Islet of Langerhans (tissue), 1 donor: ENCODE measurements at regions not wholly inside any gene's neighbourhood (a gene's known extent, or its start where the extent isn't known, plus 50 kb on each side); places are given as distances from the start of the nearest gene placed in this dataset.

ENCODE experiments used
- FAIRE-seq: peaks from one replicate; lab custom pipeline; 2011; peaks lifted over from hg19 to GRCh38; lab: Jason Lieb, UNC

DNA sequence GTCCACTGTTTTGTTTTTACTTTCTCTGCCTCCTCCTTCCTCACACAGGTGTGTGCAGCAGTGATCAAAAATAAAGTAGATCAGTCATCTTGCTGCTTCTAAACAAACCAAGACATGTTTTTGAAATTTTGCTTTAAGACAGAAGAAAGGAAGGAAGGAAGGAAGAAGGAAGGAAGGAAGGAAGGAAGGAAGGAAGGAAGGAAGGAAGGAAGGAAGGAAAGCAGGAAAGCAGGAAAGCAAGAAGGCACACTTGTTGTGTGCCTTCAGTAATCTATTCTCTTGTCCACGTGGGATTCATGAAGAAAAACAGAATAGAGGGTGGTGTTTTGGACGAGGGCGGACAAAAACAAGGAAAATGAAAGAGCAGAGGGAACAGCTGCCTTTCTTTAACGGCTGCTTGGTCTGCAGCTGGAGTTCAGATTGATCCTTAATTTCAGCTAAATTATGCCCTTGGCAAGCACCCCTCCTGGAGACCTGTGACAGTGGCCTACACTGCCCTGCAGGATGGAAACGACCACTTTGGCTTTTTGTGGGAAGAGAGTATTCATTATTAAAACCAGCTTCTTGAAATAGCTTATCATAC, 188.5 kb upstream of the IRX3 start:
- FAIRE-seq = no peak

DNA sequence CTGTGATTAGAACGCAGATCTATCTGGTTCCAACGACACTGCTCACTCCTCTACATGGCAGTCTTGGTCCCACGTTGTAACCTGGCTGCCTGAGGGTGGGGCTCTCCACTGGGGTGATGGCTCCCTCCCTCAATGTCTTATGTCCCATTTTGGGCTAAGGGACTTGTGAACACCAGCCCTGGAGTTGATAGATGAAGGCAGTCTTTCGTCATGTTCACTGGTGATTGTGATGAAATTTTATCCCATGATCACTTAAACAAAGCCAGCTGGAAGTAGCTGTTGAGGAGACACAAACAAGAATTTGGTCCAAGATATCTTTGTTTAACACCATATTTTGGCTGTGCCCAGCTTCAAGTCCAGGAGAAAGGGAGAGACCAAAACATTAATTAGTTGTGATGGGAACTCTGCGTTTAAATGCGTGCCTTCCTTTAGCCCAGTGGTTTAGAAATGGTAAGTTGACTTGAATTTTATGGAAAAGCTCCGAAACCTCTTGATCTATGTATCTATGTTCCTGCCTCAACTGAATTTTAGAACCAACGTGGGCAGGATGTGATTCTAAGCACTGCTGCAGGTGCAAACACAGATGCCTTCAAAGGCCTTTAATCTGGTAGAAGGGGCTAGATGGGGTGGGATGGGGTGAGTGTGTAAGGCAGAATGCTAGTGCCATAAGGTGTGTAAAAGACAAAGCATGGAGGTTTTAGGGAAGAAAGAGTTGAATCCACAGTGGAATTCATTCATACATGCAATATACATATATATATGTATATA, 186.8 kb upstream of the IRX3 start:
- FAIRE-seq = no peak

DNA sequence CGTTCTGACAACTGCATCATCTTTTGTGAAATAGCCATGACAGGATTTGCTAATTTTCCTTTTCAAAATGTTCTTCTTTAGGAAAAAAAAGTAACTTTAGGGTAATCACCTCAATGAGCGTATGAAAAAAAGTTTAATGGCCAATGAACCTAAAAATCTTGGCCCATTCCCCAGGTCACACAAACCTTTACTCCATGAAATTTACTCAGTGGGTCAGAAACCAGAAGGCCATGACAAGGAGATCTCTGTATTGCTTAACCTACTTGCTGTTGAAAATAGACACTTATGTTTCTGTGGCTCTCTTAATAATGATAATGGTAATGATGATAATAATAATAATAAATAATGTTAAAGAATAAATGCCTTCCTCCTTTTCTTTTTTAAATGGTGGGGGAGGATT, 180.8 kb upstream of the IRX3 start:
- no peak for FAIRE-seq

DNA sequence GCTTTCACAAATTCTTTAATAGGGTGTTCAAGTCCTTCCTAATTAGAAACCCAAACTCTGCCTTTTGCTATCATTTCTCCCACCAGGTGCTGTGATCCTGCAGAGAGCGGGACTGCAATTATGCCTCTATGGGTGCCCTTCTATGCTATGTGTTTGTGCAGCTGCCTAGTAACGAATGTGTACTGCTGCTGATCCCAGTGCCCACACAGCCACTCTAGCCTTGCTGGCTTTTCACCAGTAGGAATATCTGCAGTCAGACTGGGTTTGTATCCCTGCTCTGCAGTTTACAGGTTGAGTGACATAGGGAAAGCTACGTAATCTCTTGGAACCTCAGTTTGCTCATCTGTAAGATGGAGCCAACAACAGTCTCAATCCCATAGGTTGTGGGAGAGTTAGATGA, 179.6 kb upstream of the IRX3 start:
- no peak for FAIRE-seq

DNA sequence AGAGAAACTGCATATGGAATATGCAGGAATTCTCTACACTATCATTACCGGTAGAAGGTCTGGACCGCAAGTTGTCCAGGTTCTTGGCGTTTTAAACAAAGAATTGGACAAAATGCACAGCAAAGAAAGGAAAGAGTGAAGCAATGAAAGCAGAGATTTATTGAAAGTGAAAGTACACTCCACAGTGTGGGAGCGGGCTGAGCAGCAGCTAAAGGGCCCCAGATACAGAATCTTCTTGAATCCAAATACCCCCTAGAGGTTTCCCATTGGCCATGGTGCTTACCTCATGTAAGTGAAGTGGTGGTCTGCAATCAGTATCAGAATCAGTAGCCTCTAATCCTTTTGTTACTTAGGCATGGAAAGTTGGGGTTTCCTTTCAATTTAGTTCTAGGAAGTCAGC, 178.5 kb upstream of the IRX3 start:
- no peak for FAIRE-seq

DNA sequence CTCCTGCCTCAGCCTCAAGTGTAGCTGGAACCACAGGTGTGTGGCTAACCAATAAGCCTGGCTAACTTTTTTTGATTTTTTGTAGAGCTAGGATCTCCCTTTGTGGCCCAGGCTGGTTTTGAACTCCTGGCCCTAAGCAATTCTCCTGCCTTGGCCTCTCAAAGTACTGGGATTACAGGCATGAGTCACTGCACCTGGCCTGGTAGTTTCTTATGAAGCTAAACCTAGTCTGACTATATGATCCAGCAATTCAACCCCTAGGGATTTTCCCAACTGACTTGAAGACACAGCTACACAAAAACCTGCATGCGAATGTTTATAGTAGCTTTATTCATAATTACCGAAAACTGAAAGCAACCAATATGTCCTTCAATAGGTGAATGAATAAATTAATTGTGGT, 176.2 kb upstream of the IRX3 start:
- FAIRE-seq = no peak

DNA sequence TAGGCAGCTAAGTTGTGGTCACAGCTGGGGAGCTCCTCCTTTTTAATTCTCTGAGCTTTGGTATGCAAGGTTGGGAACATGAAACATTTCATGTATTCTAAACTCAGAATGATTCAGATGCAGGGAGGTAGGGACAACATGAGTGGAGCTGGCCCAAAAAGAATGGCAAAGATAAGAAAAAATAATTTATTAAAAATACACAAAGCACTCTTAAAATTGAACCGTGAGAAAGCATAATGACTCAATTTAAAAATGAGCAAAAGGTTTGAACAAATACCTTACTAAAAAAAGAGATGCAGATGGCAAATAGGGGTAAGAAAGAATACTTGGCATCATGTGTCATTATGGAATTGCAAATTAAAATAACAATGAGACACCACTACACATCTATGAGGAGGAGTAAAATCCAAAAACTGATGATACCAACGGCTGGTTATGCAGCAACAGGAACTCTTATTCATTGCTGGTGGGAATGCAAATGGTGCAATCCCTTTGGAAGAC, 175.6 kb upstream of the IRX3 start:
- FAIRE-seq = no peak

DNA sequence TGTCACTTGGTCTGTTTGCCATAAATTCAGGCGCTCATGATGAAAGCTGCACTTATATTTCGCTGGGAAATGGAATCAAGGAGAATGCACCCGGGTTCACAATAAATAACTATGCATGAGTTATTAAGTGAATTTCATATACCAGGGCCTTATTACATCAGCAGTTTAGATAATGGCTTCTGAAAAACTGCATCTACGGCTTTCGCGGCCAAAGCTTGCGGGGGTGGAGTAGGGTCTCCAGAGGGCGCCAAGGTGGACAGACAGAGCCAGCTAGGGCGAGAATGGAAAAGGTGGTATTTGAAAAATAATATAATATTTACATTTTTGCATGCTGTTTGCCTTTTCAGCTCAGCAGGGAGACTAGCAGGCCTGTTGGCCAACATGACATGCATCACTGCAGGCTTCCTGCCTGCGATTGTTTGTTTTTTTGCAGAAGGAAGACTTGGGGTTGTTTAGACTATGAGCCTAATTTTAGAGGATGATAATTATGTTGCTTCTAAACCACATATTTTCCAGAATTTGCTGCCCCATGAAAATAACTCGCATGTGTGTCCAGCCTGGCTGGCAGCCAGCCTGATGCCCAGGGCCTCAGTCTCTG, 173.8 kb upstream of the IRX3 start:
- FAIRE-seq = no peak

DNA sequence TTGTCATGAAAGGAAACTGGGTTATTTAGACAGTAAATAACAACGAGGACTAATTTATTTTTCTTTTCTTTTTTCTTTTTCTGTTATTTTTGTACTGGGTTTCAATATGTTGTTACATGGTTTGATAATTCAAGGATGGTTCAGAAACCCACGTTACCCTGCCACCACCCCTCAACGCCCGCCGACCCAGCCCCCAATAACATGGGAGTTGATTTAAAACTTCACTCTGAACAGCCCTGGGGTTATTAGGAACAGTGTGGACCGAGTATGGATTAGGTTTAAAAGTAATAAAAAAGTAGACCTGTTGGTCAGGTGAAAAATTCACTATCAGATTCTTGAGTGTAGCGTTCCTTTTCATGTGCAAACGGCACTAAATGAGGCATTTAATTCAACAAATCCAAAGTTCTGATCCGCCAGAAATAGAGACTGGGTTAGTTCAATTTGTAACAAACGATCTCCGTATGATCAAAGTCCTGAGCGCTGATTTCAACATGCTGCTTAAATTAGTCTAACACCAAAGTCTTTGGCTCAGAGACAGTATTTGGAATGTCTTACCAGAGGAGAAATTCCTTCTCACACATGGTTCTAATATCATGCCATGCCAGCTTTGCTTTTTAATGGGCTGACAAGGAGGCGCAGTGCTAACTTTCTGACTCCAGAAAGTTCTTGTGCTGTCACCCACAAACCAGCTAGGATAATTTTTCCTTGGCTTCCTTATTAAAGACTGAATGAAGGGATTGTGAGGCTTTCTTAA, 173.1 kb upstream of the IRX3 start:
- FAIRE-seq = no peak

DNA sequence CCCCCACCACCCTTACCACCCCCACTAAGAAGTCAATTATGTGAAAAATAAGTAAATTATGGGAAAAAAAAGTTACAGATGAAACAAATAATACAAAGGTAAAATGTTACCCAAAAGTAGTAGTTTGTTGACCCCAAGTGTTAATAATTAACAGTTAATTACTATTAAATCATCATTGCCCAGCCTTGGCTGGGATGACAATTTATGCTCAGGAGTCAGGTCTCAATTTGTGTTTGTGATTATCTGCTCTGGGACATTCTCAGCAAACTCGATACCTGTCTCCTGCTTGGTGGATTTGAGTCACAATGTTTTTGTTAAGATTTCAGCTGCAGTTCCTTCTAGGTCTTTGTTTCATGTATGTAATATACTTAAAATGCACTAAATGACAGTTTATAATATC, 172.3 kb upstream of the IRX3 start:
- no peak for FAIRE-seq

DNA sequence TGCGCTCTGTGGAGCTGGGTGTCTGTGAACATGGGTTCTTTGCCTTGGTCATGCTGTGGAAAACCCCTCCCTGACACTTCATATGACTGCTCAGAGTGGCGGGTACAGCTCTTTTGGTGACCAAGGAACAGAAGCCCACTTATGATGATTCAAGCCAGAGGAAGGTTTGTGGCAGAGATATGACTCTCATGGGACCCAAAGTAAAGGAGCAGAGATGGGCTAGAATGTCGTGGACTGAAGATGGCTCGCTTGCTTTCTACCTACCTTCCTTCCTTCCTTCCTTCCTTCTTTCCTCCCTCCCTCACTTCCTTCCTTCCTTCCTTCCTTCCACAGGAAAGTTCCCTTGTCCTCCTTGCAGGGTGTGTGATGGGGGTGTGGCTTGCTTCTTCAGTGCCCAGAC, 169.7 kb upstream of the IRX3 start:
- FAIRE-seq = no peak

DNA sequence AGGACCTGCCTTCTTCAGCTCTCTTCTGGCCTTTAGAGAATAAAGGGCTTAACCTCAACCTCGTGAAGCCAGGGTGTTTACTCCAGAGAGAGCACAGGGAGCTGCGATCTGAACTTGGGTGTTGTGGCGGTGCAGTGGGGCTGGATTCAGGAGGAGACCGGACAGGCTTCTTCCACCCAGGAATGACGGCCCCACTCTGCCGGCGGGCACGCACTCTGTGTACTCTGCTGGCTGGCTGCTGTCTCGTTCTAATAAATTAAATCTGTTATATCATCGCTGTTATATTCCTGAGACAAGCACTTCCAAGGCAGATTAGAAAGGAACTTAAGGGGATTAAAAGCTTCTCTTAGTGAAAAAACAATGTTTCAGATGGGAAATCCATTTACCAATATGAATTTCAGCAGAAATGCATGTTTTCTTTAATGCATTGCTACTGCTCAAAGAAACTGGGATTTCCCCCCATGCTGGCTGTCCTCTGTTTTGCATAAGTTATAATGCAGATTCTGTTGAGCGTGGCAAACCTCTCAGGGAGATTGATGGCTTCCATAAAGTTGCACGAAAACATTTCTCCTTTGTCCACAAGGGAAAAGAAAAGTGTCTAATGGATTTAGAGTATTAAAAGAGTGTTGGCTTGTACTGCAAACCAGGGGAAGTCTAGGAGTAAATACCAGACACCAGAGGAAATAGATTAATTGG, 168.6 kb upstream of the IRX3 start:
- FAIRE-seq = no peak

DNA sequence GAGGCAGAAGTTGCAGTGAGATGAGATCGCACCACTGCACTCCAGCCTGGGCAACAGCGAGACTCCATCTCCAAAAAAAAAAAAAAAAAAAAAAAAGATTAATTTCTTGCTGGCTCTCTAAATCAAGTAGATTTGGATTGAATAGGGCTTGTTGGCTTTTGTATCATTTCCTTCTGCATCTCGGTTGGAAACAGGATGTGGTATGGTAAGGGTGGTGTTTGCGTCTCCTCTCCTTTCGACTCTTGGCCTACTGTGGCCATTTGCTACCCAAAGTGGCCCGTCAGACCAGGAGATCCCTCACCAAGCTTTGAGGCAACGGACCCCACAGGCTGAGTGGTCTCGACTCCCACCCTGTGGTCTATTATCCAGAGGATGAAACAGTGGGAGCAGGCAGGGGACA, 168.0 kb upstream of the IRX3 start:
- no peak for FAIRE-seq

DNA sequence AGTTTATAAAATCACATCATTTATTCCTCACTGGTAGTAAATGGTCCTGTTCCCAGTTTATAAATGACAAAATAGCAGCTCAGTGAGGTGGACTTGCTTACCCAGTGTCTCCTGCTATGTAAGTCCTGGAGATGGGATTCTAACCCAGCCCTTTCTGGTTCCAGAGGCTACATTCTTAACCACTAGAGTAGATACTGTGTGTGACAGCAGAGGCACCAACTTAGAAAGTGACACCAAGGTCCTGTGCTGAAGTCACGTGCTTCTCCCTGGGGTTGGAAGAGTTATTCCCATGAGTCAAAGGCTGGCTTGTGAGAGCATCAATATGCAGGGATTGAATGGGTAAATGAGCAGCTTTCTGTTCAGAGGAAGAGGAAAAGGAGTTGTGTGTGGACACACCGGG, 167.3 kb upstream of the IRX3 start:
- FAIRE-seq = no peak

DNA sequence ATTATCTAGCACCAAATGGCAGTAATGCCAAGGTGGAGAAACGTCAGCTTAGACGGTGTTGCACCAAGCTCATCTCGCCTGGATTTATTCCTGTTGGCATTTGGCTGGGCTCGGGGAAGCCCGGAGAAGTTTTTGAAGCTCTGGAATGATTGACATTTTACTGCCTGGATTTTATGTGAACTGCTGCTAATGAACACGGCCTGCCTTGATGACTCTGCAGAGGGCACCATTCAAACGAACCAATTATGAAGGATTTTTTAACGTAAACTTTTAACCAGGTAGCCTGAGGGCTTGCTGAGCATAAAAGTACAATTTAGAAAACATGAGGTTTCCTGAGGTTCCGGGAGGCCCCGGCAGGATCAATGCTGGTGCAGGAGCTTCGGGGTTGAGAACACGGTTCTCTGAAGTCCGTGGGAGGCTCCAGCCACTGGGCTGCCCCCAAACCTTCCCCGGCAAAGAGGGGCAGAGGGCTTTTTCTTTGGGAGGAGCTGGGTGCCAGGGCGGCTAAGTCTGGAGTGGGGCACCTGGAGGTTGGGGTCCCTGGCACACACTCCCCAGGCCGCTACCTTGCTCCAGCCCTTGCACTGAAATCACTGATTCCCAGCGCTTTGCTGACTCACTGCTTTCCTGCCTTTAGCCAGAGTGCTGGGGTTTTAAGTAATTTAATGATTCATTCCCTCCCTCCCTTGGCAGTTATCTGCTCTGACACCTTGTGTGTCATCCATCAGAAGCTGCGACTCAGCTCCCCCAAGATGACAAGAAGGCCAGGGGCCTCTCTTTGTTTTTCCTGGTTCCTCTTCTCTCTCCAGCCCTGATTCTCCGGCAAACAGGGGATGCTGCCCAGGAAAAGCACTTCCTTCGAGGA, 161.2 kb upstream of the IRX3 start:
- FAIRE-seq = no peak

DNA sequence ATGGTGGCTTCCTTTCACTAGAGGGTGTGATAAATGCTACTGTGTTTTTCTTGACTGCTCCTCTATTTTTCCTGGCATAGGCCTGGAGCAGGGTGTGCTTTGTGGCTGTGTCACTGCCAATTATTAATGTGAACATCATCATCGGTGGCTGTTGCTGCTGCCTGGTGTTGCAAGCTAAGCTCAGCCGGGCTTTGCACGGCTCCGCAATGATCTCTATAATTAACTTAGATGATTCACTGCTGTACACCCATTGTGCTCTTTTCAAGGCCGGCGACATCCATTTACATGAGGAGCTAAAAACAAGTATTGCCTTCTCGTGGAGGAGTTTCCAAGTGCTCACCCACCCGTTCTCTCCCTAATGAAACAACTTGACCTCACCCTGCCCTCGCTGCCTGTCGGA, 160.1 kb upstream of the IRX3 start:
- no peak for FAIRE-seq

DNA sequence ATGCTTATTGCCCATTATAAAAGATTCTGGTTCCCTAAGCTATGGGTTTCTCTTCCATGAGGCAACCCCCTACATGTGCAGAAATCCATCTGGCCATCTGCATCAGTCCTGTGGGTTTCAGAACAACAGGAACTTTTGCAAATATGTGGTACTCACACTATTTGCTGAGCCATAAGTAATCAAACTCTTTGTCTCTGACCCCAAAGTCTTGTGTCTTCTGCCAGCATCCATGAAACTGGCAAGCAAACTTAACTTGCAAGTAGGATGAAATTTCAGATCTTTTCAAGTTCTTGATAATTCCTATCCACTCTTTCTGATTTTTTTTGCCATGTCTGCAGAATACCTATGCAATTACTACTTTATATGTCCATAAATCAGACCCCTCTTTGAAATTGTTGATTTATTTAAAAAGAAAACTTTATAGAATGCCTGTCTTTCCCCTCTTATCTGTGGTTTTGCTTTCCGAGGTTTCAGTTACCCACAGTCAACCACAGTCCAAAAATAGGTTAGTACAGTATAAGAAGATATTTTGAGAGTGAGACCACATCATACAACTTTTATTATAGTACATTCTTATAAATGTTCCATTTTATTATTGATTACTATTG, 158.4 kb upstream of the IRX3 start:
- FAIRE-seq = no peak

DNA sequence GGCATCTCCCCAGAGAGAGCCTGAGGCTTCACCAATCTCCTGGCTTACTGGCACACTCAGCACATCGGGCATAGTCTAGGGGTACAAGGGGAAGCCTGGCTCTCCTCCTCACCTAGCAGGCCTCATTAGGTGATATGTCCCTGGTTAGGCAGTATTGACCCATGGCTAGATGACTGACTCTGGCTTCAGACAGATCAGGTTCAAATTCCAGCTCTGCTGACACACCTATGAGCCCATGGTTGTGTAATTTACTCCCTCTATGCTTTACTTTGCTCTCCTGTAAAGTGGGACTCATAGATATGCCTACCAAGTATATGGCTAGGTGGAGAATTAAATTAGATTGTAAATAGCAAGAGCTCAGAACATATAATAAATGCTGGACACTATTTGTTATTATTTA, 157.3 kb upstream of the IRX3 start:
- no peak for FAIRE-seq

DNA sequence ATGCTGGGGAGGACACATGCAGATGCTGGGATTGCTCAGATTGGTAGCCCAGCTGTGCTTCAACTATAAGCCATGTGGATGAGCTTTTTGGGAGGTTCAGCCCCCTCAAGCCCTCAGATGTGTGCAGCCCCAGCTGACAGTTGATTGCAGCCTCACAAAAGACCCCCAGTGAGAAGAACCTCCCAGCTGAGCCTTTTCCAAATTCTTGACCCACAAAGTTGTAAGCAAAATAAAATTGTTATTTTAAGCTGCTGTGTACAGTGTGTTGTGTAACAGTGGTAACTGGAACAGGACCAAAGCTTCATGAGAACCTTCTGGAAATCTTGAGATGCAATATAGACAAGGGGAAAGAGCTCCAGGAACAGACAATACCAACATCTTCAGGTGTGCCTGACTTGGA, 156.8 kb upstream of the IRX3 start:
- FAIRE-seq = no peak

DNA sequence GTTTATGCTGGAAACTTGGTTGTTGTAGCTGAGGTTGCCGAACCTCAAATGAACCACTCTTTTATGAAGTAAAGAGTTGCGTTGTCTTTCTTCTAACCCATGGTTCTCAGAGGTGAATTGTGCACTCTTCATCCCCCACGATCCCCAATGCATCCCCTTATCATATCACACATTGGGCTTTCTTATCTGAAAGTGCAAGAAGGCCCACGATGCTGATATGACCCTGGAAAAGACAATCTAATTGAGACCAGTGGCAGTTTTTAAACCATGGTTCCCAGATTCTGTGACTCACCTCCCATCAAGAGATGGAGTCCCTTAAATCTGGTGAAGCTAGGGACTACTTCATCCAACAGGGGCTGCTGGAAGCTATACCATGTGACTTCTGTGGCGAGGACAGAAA, 156.3 kb upstream of the IRX3 start:
- FAIRE-seq = no peak

DNA sequence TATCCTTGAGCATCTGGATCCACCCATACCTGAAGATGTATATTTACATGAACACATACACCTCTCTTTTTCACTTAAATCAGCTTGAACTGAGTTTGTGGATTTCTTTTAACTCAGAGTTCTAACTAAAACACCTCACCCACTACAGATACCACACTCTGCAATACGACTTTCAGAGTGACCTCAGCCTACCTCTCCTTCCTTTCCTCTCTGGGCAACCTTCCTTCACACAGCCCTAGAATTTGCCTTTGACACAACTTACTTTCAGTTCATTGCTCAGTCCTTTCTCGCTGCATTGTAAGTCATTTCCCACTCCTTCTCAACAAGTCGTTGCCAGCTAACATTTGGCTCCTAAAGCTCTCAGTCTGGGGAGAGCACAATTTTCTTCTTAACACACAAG, 151.9 kb upstream of the IRX3 start:
- no peak for FAIRE-seq
